ENCODE measurements at regions not wholly inside any gene's neighbourhood (a gene's known extent, or its start where the extent isn't known, plus 50 kb on each side); places are given as distances from the start of the nearest gene placed in this dataset.
"Not testable (repeated sequence)": the region's sequence is repeated elsewhere in the genome, so short reads cannot be mapped to it uniquely, and the experiment has no call there.

DNA sequence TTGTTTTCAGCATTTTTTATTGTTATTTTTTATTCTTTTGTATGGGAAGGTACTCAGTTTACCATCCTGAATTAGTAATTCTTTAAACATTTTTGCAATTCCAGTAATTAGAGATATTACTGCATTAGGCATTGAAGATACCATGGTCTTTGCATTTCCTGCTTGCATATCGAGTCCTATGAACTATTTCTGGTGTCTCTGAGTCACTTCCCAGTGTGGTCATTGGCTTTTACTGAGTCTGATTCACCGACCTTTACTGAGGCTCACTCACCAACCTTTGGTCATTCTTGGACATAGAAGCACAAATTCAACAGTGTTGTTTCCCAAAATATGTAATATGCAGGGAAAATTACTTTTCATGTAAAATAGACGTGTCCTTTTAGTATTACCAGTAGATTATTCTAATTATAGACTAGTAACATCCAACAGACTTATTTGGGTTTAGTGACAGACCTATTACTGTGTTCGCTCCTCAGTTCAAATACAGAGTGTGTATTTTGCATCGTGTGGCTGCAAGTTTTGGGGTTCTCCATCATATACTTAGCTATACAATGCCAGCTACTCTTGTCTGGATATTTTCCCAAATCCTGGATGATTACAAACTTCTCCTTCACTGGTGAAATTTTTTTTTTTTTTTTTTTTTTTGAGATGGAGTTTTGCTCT lies 180.7 kb upstream of the PRSS1 start:
- TF ChIP-seq, protein P1, sequence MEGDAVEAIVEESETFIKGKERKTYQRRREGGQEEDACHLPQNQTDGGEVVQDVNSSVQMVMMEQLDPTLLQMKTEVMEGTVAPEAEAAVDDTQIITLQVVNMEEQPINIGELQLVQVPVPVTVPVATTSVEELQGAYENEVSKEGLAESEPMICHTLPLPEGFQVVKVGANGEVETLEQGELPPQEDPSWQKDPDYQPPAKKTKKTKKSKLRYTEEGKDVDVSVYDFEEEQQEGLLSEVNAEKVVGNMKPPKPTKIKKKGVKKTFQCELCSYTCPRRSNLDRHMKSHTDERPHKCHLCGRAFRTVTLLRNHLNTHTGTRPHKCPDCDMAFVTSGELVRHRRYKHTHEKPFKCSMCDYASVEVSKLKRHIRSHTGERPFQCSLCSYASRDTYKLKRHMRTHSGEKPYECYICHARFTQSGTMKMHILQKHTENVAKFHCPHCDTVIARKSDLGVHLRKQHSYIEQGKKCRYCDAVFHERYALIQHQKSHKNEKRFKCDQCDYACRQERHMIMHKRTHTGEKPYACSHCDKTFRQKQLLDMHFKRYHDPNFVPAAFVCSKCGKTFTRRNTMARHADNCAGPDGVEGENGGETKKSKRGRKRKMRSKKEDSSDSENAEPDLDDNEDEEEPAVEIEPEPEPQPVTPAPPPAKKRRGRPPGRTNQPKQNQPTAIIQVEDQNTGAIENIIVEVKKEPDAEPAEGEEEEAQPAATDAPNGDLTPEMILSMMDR (IDR thresholded peaks at IDR 0.05; ENCODE audit: low read depth, low read length) = no peak
- in situ Hi-C loops (cut with HindIII; ENCODE audit: low sequenced_read_pairs) = no loop called here
- no peak overlapping the region for H3K4me3 ChIP-seq (ENCODE audit: low read depth, low read length)
- peak; percentile 90 for DNase-seq (ENCODE audit: low read depth, low spot score)

GRCh38 chr7:142567201-142568075 lies 181.8 kb upstream of the PRSS1 start:
- no peak overlapping the region for H3K4me3 ChIP-seq (ENCODE audit: low read depth, low read length)
- in situ Hi-C loops (cut with HindIII; ENCODE audit: low sequenced_read_pairs) = no loop called here
- TF ChIP-seq, protein P1 (IDR thresholded peaks at IDR 0.05; ENCODE audit: low read depth, low read length) = no peak
- no peak for DNase-seq (ENCODE audit: low read depth, low spot score)

- DNase-seq (ENCODE audit: low read depth, low spot score) = no peak
- in situ Hi-C loops (cut with HindIII; ENCODE audit: low sequenced_read_pairs) = no loop called here
- no peak overlapping the region for H3K4me3 ChIP-seq (ENCODE audit: low read depth, low read length)
- TF ChIP-seq, protein P1 (IDR thresholded peaks at IDR 0.05; ENCODE audit: low read depth, low read length) = no peak
Observed at GRCh38 chr7:142566271-142566670, 183.0 kb upstream of the PRSS1 start.

DNA sequence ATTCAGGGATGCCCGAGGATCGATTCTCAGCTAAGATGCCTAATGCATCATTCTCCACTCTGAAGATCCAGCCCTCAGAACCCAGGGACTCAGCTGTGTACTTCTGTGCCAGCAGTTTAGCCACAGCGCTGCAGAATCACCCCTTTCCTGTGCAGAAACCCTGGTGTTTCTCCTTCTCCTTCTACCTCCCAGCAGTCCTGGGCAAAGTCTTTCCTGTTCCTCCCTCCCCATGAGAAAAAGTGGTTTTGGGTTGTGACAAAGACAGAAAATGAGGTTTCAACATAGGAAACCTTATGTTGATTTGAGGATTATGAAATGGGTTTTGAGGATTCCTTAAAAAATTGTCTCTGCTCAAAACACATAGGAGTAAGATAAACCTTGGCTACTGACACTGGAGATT lies 185.1 kb upstream of the PRSS1 start:
- H3K4me3 ChIP-seq (ENCODE audit: low read depth, low read length); DNase-seq (ENCODE audit: low read depth, low spot score); in situ Hi-C loops (cut with HindIII; ENCODE audit: low sequenced_read_pairs): not testable (repeated sequence)

- in situ Hi-C loops (cut with HindIII; ENCODE audit: low sequenced_read_pairs) = no loop called here
- TF ChIP-seq, protein P1 (IDR thresholded peaks at IDR 0.05; ENCODE audit: low read depth, low read length) = no peak
- DNase-seq (ENCODE audit: low read depth, low spot score) = no peak
- no peak overlapping the region for H3K4me3 ChIP-seq (ENCODE audit: low read depth, low read length)
Observed at GRCh38 chr7:142563470-142563869, 185.8 kb upstream of the PRSS1 start.

DNA sequence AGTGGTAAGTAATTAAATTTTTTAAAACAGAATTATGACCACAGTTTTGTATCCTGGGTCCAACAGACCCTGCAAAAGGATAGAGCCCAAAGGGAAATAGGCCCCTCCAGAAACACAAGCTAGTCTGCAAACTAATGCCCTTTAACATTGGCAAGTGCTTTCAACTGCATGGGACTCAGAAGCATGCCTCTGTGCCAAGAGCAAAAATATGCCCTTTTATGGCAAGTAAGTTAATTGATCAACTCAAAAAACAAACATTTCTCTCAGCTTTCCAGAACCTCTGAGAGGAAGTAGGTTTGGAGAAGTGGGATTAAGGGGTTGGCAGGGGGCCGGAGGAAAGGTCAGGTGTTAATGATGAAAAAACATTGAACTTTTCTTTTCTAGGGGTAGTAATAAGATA lies 186.6 kb upstream of the PRSS1 start:
- no peak overlapping the region for H3K4me3 ChIP-seq (ENCODE audit: low read depth, low read length)
- TF ChIP-seq, protein P1 (IDR thresholded peaks at IDR 0.05; ENCODE audit: low read depth, low read length) = no peak
- in situ Hi-C loops (cut with HindIII; ENCODE audit: low sequenced_read_pairs) = no loop called here
- DNase-seq (ENCODE audit: low read depth, low spot score) = no peak

DNA sequence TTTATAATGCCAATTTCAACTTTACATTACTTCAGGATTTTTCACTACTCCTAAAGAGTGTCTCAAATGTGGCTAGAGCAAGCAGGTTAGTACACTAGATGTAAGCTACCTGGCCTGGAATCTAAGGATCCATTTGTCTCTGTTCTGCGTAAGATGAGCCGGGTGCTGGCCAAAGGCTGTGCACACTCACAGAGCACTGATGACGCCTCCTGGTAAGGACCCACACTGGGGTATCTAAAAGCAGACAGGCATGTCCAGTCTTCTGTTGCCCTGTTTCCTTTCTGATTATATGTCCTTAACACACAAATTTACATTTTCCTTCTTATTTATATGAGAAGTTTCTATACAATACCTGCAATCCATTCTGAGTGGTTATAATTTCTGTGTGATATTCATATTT lies 187.9 kb upstream of the PRSS1 start:
- in situ Hi-C loops (cut with HindIII; ENCODE audit: low sequenced_read_pairs); DNase-seq (ENCODE audit: low read depth, low spot score); H3K4me3 ChIP-seq (ENCODE audit: low read depth, low read length): not testable (repeated sequence)

GRCh38 chr7:142560770-142561169 lies 188.5 kb upstream of the PRSS1 start:
- DNase-seq (ENCODE audit: low read depth, low spot score); H3K4me3 ChIP-seq (ENCODE audit: low read depth, low read length); in situ Hi-C loops (cut with HindIII; ENCODE audit: low sequenced_read_pairs): not testable (repeated sequence)
